ENCODE measurements at regions not wholly inside any gene's neighbourhood (a gene's known extent, or its start where the extent isn't known, plus 50 kb on each side); places are given as distances from the start of the nearest gene placed in this dataset.
"Not testable (repeated sequence)": the region's sequence is repeated elsewhere in the genome, so short reads cannot be mapped to it uniquely, and the experiment has no call there.

GRCh38 chr16:80092681-80093080, 448.1 kb upstream of the DYNLRB2 start:
- no peak for DNase-seq (ENCODE audit: extremely low read depth, low read depth, low spot score)

GRCh38 chr16:80091453-80091852, 449.3 kb upstream of the DYNLRB2 start:
- not testable (repeated sequence) for DNase-seq (ENCODE audit: extremely low read depth, low read depth, low spot score)

- no peak for DNase-seq (ENCODE audit: extremely low read depth, low read depth, low spot score)
Measured at GRCh38 chr16:80085606-80086005, 455.2 kb upstream of the DYNLRB2 start.

DNA sequence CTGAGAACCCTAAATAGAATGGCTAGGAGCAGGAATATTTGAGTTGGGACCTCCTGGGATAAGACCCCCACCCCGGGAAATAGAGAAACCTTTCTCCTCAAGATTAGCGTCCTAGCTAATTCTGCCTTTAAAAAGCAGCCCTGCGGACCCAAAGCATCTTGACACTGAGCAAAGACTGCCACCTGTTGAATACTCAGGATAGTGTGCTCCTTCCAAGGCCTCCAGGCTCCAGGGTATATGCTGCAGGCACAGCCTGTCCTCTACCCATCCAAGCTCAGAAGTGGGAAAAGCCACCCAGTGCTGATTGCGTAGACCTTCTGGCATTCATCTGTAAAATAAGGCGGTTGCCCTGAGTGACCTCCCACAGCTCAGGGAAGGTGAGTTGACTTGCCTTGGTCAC, 456.2 kb upstream of the DYNLRB2 start:
- no peak for DNase-seq (ENCODE audit: extremely low read depth, low read depth, low spot score)

DNA sequence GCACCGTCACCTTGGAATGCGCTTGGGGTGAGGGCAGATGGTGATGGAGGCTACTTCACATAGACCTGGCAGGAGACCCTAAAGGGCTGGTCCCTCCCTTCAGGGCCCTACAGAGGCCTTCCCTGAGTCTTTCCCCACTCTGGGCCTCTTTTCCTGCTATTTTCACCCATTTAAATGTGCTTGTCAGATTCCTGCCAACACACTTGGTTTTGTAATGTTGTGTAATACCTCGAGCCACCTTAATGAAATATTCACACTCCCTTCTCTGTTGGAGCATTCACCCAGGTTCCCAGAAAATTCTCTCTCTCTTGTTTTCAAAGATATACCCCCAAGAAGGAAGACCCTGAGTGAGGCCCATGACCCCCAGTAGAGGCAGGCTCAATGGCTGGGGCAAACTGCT, 456.6 kb upstream of the DYNLRB2 start:
- no peak for DNase-seq (ENCODE audit: extremely low read depth, low read depth, low spot score)

DNA sequence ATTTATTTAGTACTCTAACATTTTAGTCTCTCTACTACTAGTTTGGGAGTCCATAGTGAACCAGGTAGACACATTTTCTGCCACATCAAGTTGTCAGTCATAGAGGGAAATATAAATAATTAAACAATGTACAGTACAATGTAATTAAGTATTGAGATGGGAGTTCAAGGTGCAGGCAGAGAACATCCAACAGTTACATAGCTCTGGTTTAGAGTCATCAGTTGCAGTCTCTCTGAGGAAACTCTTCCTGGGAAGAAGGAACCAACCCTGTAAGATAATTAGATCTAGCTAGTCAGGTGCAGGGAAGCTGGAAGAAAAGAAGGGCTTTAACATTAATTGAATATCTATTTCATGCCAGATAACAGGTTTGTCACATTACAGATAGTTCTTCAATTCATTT, 457.9 kb upstream of the DYNLRB2 start:
- DNase-seq (ENCODE audit: extremely low read depth, low read depth, low spot score) = no peak

DNA sequence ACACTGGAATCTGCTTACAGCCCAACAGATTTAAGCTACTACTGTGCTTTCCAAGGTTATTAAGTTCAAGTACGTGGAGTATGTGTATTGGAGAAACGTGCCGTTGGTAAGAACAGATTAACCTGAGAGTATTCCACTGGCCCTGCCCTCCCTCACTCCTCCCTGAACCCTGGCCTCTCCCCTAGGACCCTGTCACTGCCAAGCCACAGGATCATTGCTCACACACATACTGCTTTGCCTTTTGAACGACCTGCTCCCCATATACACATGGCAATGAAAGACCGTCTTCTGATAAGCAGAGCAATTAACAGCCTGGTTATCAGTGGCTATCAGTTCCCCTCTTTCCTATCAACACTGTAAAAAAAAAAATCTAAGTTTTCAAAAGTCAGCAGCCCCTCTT, 458.9 kb upstream of the DYNLRB2 start:
- no peak for DNase-seq (ENCODE audit: extremely low read depth, low read depth, low spot score)

DNA sequence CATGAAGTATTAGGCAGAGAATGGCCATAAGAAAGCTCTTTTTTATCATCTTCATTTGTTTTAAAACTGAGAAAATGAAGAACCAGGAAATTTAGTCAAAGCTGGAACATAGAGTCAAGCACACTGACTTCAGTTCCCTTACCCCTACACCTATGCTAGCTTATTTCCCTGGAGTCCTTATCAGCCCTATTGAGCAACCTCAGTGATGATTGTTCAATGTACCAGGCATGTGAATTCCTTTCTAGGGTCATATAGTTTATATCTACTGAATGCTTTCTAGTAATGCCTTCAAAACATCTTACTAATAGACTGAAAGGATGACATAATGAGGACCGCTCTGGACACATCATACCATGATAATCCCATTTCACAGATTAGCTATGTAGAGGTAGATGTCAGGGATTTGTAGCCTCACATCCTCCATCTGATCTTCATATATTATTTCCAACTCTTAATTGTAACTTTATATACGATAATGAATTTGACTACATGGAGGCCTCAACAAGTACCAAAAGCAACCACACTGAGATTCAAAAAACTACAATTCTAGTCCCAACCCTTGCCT, 460.4 kb upstream of the DYNLRB2 start:
- no peak for DNase-seq (ENCODE audit: extremely low read depth, low read depth, low spot score)

DNA sequence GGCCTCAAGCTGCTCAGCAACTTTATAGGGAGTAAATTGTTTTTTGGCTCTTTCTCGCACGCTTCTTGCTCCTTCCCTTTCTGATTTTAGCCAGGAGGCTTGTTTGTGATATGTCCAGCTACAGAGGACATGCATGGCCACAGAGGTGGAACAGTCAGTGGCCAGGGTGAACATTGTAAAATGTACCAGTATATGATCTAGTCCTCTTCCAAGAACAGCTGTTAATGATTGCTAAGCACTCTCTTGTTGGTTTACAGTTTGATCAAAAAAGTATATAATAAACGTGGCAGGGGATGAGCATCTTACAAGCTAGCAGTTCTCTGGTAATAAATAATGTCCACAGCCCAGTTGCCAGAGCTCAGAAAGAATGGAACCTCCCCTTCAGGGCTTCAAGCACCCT, 461.7 kb upstream of the DYNLRB2 start:
- DNase-seq (ENCODE audit: extremely low read depth, low read depth, low spot score) = no peak

GRCh38 chr16:80077696-80078095, 463.1 kb upstream of the DYNLRB2 start:
- no peak for DNase-seq (ENCODE audit: extremely low read depth, low read depth, low spot score)

DNA sequence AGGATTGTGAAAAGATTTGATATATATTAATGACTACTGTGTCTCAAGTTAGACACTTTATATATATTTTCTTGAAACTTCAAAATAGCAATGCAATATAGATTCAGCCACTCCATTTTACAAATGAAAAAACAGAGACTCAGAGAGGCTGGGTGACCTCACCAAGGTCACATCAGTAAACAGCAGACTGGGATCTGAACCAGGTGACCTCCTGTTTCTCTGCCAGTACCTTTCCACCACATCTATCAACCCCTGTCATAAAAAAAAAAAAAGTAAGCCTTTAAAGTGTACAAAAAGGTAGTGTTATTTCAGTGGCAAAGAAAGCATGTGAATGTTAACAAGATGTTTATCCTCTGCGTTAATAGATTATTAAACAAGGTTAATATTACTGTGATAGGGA, 466.5 kb upstream of the DYNLRB2 start:
- DNase-seq (ENCODE audit: extremely low read depth, low read depth, low spot score) = no peak

GRCh38 chr16:80071964-80072456, 468.8 kb upstream of the DYNLRB2 start:
- no peak for DNase-seq (ENCODE audit: extremely low read depth, low read depth, low spot score)

- DNase-seq (ENCODE audit: extremely low read depth, low read depth, low spot score) = no peak
Measured at GRCh38 chr16:80066805-80067580, 466.5 kb upstream of the MAF start.

DNA sequence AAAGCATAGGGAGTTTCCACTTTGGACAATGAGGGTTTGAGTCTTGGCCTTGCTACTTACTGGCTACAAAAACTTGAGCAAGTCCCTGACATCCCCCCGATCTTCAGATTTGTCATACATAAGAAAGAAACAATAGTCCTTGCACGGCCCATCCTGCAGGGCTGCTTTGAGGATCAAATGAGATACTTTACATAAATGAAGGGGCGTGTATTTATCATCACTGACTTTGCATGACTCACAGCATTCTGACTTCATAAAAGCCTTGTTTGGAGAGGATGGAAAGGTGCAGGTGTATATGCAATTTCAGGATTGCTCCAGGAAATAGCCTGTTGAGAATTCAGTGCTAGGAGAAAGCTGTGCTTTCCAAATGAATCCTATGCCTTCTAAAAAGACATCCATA, 465.0 kb upstream of the MAF start:
- no peak for DNase-seq (ENCODE audit: extremely low read depth, low read depth, low spot score)

DNA sequence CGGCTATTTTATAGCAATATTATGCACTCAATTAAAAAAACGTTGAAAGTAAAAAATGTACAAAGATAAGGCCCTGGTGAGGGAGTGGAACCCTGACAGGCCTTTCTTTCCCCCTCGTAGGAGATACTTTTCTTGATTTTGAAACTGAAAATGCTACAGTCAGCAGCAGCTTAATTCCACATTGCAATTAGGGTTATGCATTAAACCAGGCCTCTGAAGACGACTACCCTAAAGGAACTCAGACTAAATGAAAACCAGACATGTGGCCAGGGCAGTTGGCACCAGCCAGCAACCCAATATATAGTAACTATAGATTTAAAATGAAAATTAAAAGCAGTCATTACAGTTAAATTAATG, 463.2 kb upstream of the MAF start:
- no peak for DNase-seq (ENCODE audit: extremely low read depth, low read depth, low spot score)

- no peak for DNase-seq (ENCODE audit: extremely low read depth, low read depth, low spot score)
Measured at GRCh38 chr16:80063031-80063712, 462.6 kb upstream of the MAF start.

DNA sequence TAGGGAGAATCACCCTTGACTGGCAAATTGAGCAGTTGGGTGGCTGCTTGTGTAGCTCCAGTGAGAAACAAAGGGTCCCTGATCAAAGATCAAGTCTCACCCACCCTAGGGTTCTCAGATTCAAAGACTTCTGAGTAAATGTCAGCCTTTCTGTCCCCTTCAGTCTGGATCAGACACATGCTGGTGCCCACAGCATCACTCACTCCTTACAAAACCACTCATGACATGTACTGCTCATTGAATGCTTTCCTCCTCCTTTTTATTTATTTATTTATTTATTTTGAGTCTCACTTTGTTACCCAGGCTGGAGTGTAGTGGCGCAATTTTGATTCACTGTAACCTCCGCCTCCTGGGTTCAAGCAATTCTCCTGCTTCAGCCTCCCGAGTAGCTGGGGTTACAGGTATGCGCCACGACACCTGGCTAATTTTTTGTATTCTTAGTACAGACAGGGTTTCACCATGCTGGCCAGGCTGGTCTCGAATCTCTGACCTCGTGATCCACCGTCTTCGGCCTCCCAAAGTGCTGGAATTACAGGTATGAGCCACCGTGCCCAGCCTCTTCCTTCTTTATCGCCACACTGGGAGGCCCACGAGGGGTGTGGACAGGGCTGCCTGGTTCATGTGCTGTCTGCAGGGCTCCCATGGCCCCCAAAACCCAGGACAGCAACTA, 462.0 kb upstream of the MAF start:
- no peak for DNase-seq (ENCODE audit: extremely low read depth, low read depth, low spot score)

DNA sequence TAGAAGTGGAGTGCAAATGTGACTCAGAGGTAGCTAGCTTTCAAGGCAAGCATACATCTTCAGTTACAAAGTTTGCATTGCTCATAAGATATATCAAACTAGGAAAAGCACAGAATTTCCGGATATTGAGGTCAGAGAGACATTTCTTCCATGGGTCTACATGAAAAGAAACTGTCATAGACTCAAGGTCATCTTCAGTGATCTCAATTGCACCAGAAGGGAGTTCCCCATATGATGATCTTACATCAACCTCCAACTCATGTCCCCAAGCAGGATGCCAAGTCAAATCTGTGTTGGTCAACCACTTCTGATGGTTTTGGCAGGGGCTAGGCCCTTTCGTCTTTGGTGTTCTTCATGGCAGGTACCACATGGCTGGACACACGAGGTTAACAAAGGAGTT, 459.9 kb upstream of the MAF start:
- no peak for DNase-seq (ENCODE audit: extremely low read depth, low read depth, low spot score)

- DNase-seq (ENCODE audit: extremely low read depth, low read depth, low spot score) = no peak
Measured at GRCh38 chr16:80059836-80060235, 459.3 kb upstream of the MAF start.

- DNase-seq (ENCODE audit: extremely low read depth, low read depth, low spot score) = no peak
Measured at GRCh38 chr16:80058214-80058613, 457.7 kb upstream of the MAF start.

- no peak for DNase-seq (ENCODE audit: extremely low read depth, low read depth, low spot score)
Measured at GRCh38 chr16:80056324-80056723, 455.8 kb upstream of the MAF start.

DNA sequence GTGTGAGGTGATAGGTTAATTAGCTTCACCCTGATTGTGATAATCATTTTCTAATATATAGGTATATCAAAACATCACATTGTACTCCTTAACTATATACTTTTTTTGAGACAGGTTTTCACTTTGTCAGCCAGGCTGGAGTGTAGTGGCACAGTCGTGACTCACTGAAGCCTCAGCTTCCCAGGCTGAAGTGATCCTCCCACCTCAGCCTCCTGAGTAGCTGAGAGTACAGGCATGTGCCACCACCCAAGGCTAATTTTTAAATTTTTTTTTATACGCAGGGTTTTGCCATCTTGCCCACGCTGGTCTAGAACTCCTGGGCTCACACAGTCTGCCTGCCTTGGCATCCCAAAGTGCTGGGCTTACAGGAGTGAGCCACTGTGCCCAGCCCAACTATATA, 455.3 kb upstream of the MAF start:
- DNase-seq (ENCODE audit: extremely low read depth, low read depth, low spot score) = no peak
